Cardiac septum (tissue), 1 donor: ENCODE measurements at regions not wholly inside any gene's neighbourhood (a gene's known extent, or its start where the extent isn't known, plus 50 kb on each side); places are given as distances from the start of the nearest gene placed in this dataset.
A peak's percentile ranks its signal among the peaks of the same experiment; 100 is the strongest.

Experiments used
- DNase-seq: peaks from one replicate; pipeline ENCODE4 v3.0.0-alpha.2; 2020; ENCODE audit warnings: low spot score
- intact Hi-C: fragments of 100-400 bp; cut with DNase I; formaldehyde crosslinking; loops from one replicate; pipeline ENCODE4 v1.14.0; 2022
- donor health status: DM: no; HTN: no; CAD: no.

- DNase-seq, result no peak
- intact Hi-C loops, result no loop called here
These were observed 73.9 kb downstream of the CASP3 start for GRCh38 chr4:184575306-184575705.

- no peak for DNase-seq
- intact Hi-C loops, result no loop called here
These were observed 74.4 kb downstream of the CASP3 start for GRCh38 chr4:184574861-184575260.

- no peak for DNase-seq
- intact Hi-C loops, result no loop called here
These were observed 75.5 kb downstream of the CASP3 start for GRCh38 chr4:184573701-184574100.

GRCh38 chr4:184568770-184569169, 80.5 kb downstream of the CASP3 start:
- intact Hi-C loops, result no loop called here
- no peak for DNase-seq

GRCh38 chr4:184563621-184564020, 85.6 kb downstream of the CASP3 start:
- intact Hi-C loops, result no loop called here
- DNase-seq, result no peak

GRCh38 chr4:184558996-184559395, 84.6 kb upstream of the IRF2 start:
- DNase-seq, result no peak
- intact Hi-C loops, result no loop called here

- DNase-seq, result no peak
- intact Hi-C loops, result no loop called here
These were observed 79.5 kb upstream of the IRF2 start for GRCh38 chr4:184553891-184554290.

GRCh38 chr4:184550476-184550875, 76.1 kb upstream of the IRF2 start:
- intact Hi-C loops, result no loop called here
- no peak for DNase-seq

GRCh38 chr4:184548648-184549341, 74.4 kb upstream of the IRF2 start:
- no peak for DNase-seq

GRCh38 chr4:184548316-184548647, 73.9 kb upstream of the IRF2 start:
- intact Hi-C loops, result no loop called here
- DNase-seq, result no peak

More at GRCh38 chr4:184548648-184549341, 74.4 kb upstream of the IRF2 start:
- intact Hi-C loops, result no loop called here

GRCh38 chr4:184544788-184545409, 70.5 kb upstream of the IRF2 start:
- no peak for DNase-seq
- intact Hi-C loops, result no loop called here

- DNase-seq, result no peak
- intact Hi-C loops, result no loop called here
These were observed 67.6 kb upstream of the IRF2 start for GRCh38 chr4:184541907-184542306.

GRCh38 chr4:184540307-184540706, 66.0 kb upstream of the IRF2 start:
- intact Hi-C loops, result no loop called here
- DNase-seq, result no peak

GRCh38 chr4:184538023-184538599, 63.8 kb upstream of the IRF2 start:
- intact Hi-C loops, result loop anchor here (2.0 to 10.0 kb wide), 5 partner anchors 123 to 273 kb away; partner anchors contain the start of gene CENPU
- DNase-seq, result peak; percentile 91

- DNase-seq, result peak; percentile 99
- intact Hi-C loops, result loop anchor here (1.0 to 10.0 kb wide), 8 partner anchors 63 to 273 kb away; partner anchors contain the start of genes CENPU and IRF2
These were observed 63.1 kb upstream of the IRF2 start for GRCh38 chr4:184537269-184538022.

- intact Hi-C loops, result loop anchor here (1.0 to 10.0 kb wide), 6 partner anchors 63 to 198 kb away; partner anchors contain the start of genes CENPU and IRF2
- no peak for DNase-seq
These were observed 62.5 kb upstream of the IRF2 start for GRCh38 chr4:184536881-184537248.

- DNase-seq, result no peak
- intact Hi-C loops, result loop anchor here (2.0 to 10.0 kb wide), 4 partner anchors 121 to 199 kb away; partner anchors contain the start of gene CENPU
These were observed 61.9 kb upstream of the IRF2 start for GRCh38 chr4:184536065-184536880.

GRCh38 chr4:184534511-184535391, 60.4 kb upstream of the IRF2 start:
- intact Hi-C loops, result loop anchor here (5.0 to 10.0 kb wide), 3 partner anchors 120 to 200 kb away; partner anchors contain the start of gene CENPU
- no peak for DNase-seq
